Transverse colon (tissue), 4 donors: ENCODE measurements at regions not wholly inside any gene's neighbourhood (a gene's known extent, or its start where the extent isn't known, plus 50 kb on each side); places are given as distances from the start of the nearest gene placed in this dataset.

Experiments
- DNase-seq: peaks from one replicate; pipeline ENCODE4 v3.0.0-alpha.2; 2019
- H3K27ac ChIP-seq, 4 donors: fragments of 200-600 bp; sonication (generic); 2 replicates each; pipeline ENCODE4 v1.5.1; 2016 to 2018; ENCODE audit warnings: inconsistent platforms in 4 of 4
- H3K27me3 ChIP-seq: fragments of 200-600 bp; sonication (generic); 2 replicates; pipeline ENCODE4 v1.5.1; 2017; ENCODE audit warnings: inconsistent platforms
- H3K36me3 ChIP-seq, 4 donors: fragments of 200-600 bp; sonication (generic); 2 replicates each; pipeline ENCODE4 v1.5.1; 2017 to 2019; ENCODE audit warnings: inconsistent platforms in 4 of 4
- H3K4me1 ChIP-seq, 4 donors: fragments of 200-600 bp; sonication (generic); 2 replicates each; pipeline ENCODE4 v1.5.1; 2017 to 2020; ENCODE audit warnings: inconsistent platforms in 4 of 4
- H3K4me3 ChIP-seq, 4 donors: fragments of 200-600 bp; sonication (generic); 1 replicate in 1 of 4; 2 replicates in 3 of 4; pipeline versions ENCODE4 v1.5.1 to v1.6.1; 2017 to 2019; ENCODE audit warnings: inconsistent platforms in 4 of 4
- H3K9me3 ChIP-seq, 2 donors: fragments of 200-600 bp; sonication (generic); 2 replicates each; pipeline ENCODE4 v1.5.1; 2017 to 2019; ENCODE audit warnings: inconsistent platforms in 2 of 2
- CTCF ChIP-seq, 5 experiments: fragments of 200-600 bp in 3 of 5; fragments of 450-650 bp in 2 of 5; sonication (generic) in 3 of 5; IDR thresholded peaks; 1 replicate in 2 of 5; 2 replicates in 3 of 5; pipeline ENCODE4 v1.5.1; 2016 to 2017; ENCODE audit warnings: antibody characterized with exemption in 5 of 5, inconsistent platforms in 3 of 5, mild to moderate bottlenecking in 2 of 5, moderate library complexity in 1 of 5
- EP300 ChIP-seq: sonication (generic); formaldehyde crosslinking; IDR thresholded peaks from one replicate; pipeline ENCODE4 v1.6.1; 2017; ENCODE audit warnings: antibody characterized with exemption, low read depth
- POLR2A ChIP-seq: fragments of 450-650 bp; IDR thresholded peaks from one replicate; pipeline ENCODE4 v1.6.1; 2016; ENCODE audit warnings: antibody characterized with exemption, mild to moderate bottlenecking, moderate library complexity
- POLR2AphosphoS5 ChIP-seq, 3 donors: sonication (generic); formaldehyde crosslinking; IDR thresholded peaks; one replicate each; pipeline ENCODE4 v1.6.1; 2016; ENCODE audit warnings: antibody characterized with exemption in 3 of 3
- WGBS, 2 donors: methylation state at CpG; one replicate each; pipeline ENCODE4 v1.1.5; 2018; ENCODE audit warnings: low coverage in 1 of 2; 5-methylcytosine and 5-hydroxymethylcytosine counted together
- in situ Hi-C, 4 donors: fragments of 200-750 bp; cut with MboI; loops; one replicate each; pipeline versions ENCODE4 v1.15.0 to v1.15.1; 2017; ENCODE audit warnings: low sequenced_read_pairs in 3 of 4, low pct_ligation_motif_present in 1 of 4, low pct_unique_long_range_greater_than_20kb in 1 of 4
- intact Hi-C: fragments of 100-400 bp; cut with DNase I; formaldehyde crosslinking; loops from one replicate; pipeline ENCODE4 v1.15.1; 2023; ENCODE audit warnings: low total_unique reads

- Histone ChIP-seq H3K4me1 (no peaks in the 10 kb centered on the region), H3K27me3 (no peaks in the 10 kb centered on the region), H3K36me3 (no peaks in the 10 kb centered on the region), H3K4me3 (no peak overlapping the region), H3K9me3 (no peaks in the 10 kb centered on the region), H3K27ac (no peak overlapping the region)
- TF ChIP-seq CTCF (IDR thresholded peaks at IDR 0.05) (no peak), EP300 (no peak), POLR2A (no peak), POLR2AphosphoS5 (IDR thresholded peaks at IDR 0.05) (no peak)
- in situ Hi-C loops, result no loop called here
- WGBS, 2 donors, result 54 to 57% methylated on average over 2 of the region's 2 CpGs
- intact Hi-C loops, result no loop called here
- no peak for DNase-seq
Observed at GRCh38 chr21:22278366-22278765, 1280.2 kb downstream of the NCAM2 start.

GRCh38 chr21:22280851-22281250 lies 1282.6 kb downstream of the NCAM2 start:
- H3K36me3 ChIP-seq, result no peaks in the 10 kb centered on the region
- H3K4me1 ChIP-seq, result no peaks in the 10 kb centered on the region
- 78 to 87% methylated on average over 2 of the region's 2 CpGs for WGBS, 2 donors
- H3K27me3 ChIP-seq, result no peaks in the 10 kb centered on the region
- no peak overlapping the region for H3K27ac ChIP-seq
- intact Hi-C loops (no loop called here), in situ Hi-C loops (no loop called here)
- no peaks in the 10 kb centered on the region for H3K9me3 ChIP-seq
- H3K4me3 ChIP-seq, result no peak overlapping the region
- TF ChIP-seq POLR2A (no peak), CTCF (IDR thresholded peaks at IDR 0.05) (no peak), EP300 (no peak), POLR2AphosphoS5 (IDR thresholded peaks at IDR 0.05) (no peak)
- no peak for DNase-seq

GRCh38 chr21:22288885-22289499 lies 1290.8 kb downstream of the NCAM2 start:
- Histone ChIP-seq H3K27ac (no peak overlapping the region), H3K27me3 (no peaks in the 10 kb centered on the region), H3K9me3 (no peaks in the 10 kb centered on the region), H3K4me3 (no peak overlapping the region), H3K36me3 (no peaks in the 10 kb centered on the region), H3K4me1 (no peaks in the 10 kb centered on the region)
- in situ Hi-C loops (no loop called here), intact Hi-C loops (no loop called here)
- WGBS, 2 donors, result 88 to 100% methylated on average over 2 of the region's 2 CpGs
- no peak for TF ChIP-seq POLR2A
- no peak for TF ChIP-seq CTCF (IDR thresholded peaks at IDR 0.05)
- TF ChIP-seq EP300, result no peak
- no peak for TF ChIP-seq POLR2AphosphoS5 (IDR thresholded peaks at IDR 0.05)
- DNase-seq, result no peak

- H3K4me3 ChIP-seq, result no peak overlapping the region
- no peaks in the 10 kb centered on the region for H3K36me3 ChIP-seq
- DNase-seq, result no peak
- H3K9me3 ChIP-seq, result no peaks in the 10 kb centered on the region
- no peaks in the 10 kb centered on the region for H3K27me3 ChIP-seq
- no peak overlapping the region for H3K27ac ChIP-seq
- WGBS, 2 donors, result 85 to 92% methylated on average over 3 of the region's 3 CpGs
- TF ChIP-seq POLR2AphosphoS5 (IDR thresholded peaks at IDR 0.05), result no peak
- no peak for TF ChIP-seq CTCF (IDR thresholded peaks at IDR 0.05)
- no peak for TF ChIP-seq POLR2A
- no peak for TF ChIP-seq EP300
- no peaks in the 10 kb centered on the region for H3K4me1 ChIP-seq
- intact Hi-C loops, result no loop called here
- in situ Hi-C loops, result no loop called here
Observed at GRCh38 chr21:22292144-22292543, 1293.9 kb downstream of the NCAM2 start.
